ENCODE measurements at regions not wholly inside any gene's neighbourhood (a gene's known extent, or its start where the extent isn't known, plus 50 kb on each side); places are given as distances from the start of the nearest gene placed in this dataset.

- DNase-seq: no peak
Observed at GRCh38 chr6:163634211-163635171, 220.0 kb downstream of the QKI start.

- DNase-seq: no peak
Observed at GRCh38 chr6:163630991-163631390, 216.5 kb downstream of the QKI start.

GRCh38 chr6:163630572-163630971 lies 216.1 kb downstream of the QKI start:
- DNase-seq: no peak

- no peak for DNase-seq
Observed at GRCh38 chr6:163630096-163630495, 215.6 kb downstream of the QKI start.
